ENCODE measurements at regions not wholly inside any gene's neighbourhood (a gene's known extent, or its start where the extent isn't known, plus 50 kb on each side); places are given as distances from the start of the nearest gene placed in this dataset.
"Not testable (repeated sequence)": the region's sequence is repeated elsewhere in the genome, so short reads cannot be mapped to it uniquely, and the experiment has no call there.

DNA sequence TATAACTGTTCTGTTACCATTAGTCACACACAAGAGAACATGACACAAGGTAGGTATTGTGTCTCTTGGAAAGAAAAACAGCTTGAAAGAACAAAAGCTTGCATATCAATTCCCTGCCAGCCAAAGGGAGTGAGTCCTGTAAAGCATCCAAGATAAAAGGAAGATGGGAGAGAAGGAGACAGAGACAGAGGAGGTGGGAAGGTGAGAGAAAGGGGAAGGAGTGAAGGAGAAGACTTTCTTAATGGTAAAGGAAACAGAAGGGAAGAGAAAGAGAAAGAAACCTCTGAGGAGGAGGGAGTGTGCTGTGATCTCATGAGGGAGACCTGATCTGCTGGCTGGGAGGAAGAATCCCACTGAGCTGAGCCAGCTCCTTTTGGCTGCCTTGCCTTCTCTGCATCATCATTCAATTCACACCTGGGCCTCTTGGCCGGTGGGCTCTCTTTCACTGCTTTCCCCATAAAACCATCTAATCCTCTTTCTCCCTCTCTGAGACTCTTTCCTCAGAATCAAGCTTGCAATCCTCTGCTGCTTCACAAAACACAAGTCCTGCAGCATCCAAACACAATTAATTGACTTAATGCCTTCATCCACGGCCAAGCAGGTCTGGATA lies 271.6 kb downstream of the ABCC12 start:
- no peak overlapping the region for H3K4me3 ChIP-seq (ENCODE audit: insufficient read depth, low read depth, low read length, poor library complexity, severe bottlenecking)
- H3K27ac ChIP-seq (ENCODE audit: insufficient read depth, low read length, poor library complexity, severe bottlenecking) = no peak overlapping the region
- no peaks in the 10 kb centered on the region for H3K9me3 ChIP-seq (ENCODE audit: control insufficient read depth, low read length)
- H3K4me1 ChIP-seq (ENCODE audit: control insufficient read depth, insufficient read depth, low read length, poor library complexity, severe bottlenecking) = no peaks in the 10 kb centered on the region
- H3K27me3 ChIP-seq (replicated peaks; ENCODE audit: control insufficient read depth, insufficient read depth, low read length, poor library complexity, severe bottlenecking) = no peaks in the 10 kb centered on the region
- no peak for DNase-seq
- H3K36me3 ChIP-seq (ENCODE audit: control insufficient read depth, insufficient read depth, low read length) = no peaks in the 10 kb centered on the region

DNA sequence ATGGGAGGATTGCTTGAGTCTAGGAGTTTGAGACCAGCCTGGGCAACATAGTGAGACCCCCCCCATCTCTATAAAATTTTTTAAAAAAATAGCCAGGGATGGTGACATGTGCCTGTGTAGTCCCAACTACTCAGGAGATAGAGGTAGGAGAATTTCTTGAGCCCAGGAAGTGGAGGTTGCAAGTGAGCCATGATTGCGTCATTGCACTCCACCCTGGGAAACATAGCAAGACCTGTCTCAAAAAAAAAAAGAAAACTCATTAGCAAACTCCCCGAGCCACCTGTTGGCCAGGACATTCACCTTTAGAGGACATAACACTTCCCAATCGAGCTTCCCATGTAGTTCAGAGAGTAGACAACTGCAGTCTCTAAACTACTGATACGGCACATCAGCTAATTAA lies 274.2 kb downstream of the ABCC12 start:
- no peak for DNase-seq
- no peaks in the 10 kb centered on the region for H3K9me3 ChIP-seq (ENCODE audit: control insufficient read depth, low read length)
- no peaks in the 10 kb centered on the region for H3K4me1 ChIP-seq (ENCODE audit: control insufficient read depth, insufficient read depth, low read length, poor library complexity, severe bottlenecking)

GRCh38 chr16:47880653-47881052 lies 275.1 kb downstream of the ABCC12 start:
- H3K4me1 ChIP-seq (ENCODE audit: control insufficient read depth, insufficient read depth, low read length, poor library complexity, severe bottlenecking) = no peaks in the 10 kb centered on the region
- no peaks in the 10 kb centered on the region for H3K36me3 ChIP-seq (ENCODE audit: control insufficient read depth, insufficient read depth, low read length)
- no peak overlapping the region for H3K4me3 ChIP-seq (ENCODE audit: insufficient read depth, low read depth, low read length, poor library complexity, severe bottlenecking)
- DNase-seq = no peak
- no peaks in the 10 kb centered on the region for H3K27me3 ChIP-seq (replicated peaks; ENCODE audit: control insufficient read depth, insufficient read depth, low read length, poor library complexity, severe bottlenecking)
- H3K9me3 ChIP-seq (ENCODE audit: control insufficient read depth, low read length) = no peaks in the 10 kb centered on the region
- no peak overlapping the region for H3K27ac ChIP-seq (ENCODE audit: insufficient read depth, low read length, poor library complexity, severe bottlenecking)

More for the DNA sequence above, 274.2 kb downstream of the ABCC12 start:
- Histone ChIP-seq H3K27me3 (replicated peaks; ENCODE audit: control insufficient read depth, insufficient read depth, low read length, poor library complexity, severe bottlenecking) (no peaks in the 10 kb centered on the region), H3K36me3 (ENCODE audit: control insufficient read depth, insufficient read depth, low read length) (no peaks in the 10 kb centered on the region), H3K27ac (ENCODE audit: insufficient read depth, low read length, poor library complexity, severe bottlenecking) (no peak overlapping the region), H3K4me3 (ENCODE audit: insufficient read depth, low read depth, low read length, poor library complexity, severe bottlenecking) (no peak overlapping the region)

DNA sequence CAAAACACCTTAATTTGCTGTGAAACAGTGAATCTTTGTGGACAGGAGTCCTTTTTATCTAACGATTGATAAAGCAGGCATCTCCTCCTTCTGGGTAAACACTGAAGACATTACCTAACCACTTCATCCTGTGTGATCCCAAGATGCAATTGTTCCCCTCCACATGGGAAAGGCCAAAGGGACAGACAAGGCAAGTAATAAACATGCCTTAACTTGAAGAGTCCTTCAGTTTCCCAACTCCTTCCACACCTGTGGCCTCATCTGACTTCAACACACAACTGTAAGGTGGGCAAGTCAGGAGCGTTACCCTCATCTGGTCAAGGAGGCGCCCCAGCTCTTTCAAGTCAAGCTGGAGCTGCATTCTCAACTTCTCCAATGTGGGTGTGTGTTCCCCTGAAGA lies 278.6 kb downstream of the ABCC12 start:
- no peak overlapping the region for H3K4me3 ChIP-seq (ENCODE audit: insufficient read depth, low read depth, low read length, poor library complexity, severe bottlenecking)
- no peaks in the 10 kb centered on the region for H3K4me1 ChIP-seq (ENCODE audit: control insufficient read depth, insufficient read depth, low read length, poor library complexity, severe bottlenecking)
- H3K36me3 ChIP-seq (ENCODE audit: control insufficient read depth, insufficient read depth, low read length) = no peaks in the 10 kb centered on the region
- H3K9me3 ChIP-seq (ENCODE audit: control insufficient read depth, low read length) = no peaks in the 10 kb centered on the region
- no peaks in the 10 kb centered on the region for H3K27me3 ChIP-seq (replicated peaks; ENCODE audit: control insufficient read depth, insufficient read depth, low read length, poor library complexity, severe bottlenecking)
- H3K27ac ChIP-seq (ENCODE audit: insufficient read depth, low read length, poor library complexity, severe bottlenecking) = no peak overlapping the region
- no peak for DNase-seq

DNA sequence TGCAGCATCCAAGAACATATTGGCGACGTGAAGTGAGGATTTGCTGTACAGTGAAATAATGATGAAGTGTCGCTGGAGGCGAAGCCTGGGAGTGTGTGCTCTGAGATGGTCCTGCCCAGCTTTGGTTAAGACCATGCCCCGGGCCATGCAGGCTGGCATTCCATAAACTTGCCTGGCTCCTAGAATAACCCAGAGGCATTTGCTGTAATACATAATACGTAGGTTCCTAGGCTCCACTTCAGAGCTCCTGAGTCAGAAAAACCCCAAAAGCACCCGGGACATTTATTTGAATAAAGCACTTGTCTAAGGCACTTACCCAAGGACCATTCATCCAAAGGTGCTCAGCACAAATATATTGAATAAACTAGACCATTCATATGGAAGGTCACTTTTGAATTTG lies 279.3 kb downstream of the ABCC12 start:
- Histone ChIP-seq H3K4me1 (ENCODE audit: control insufficient read depth, insufficient read depth, low read length, poor library complexity, severe bottlenecking) (no peaks in the 10 kb centered on the region), H3K9me3 (ENCODE audit: control insufficient read depth, low read length) (no peaks in the 10 kb centered on the region), H3K27ac (ENCODE audit: insufficient read depth, low read length, poor library complexity, severe bottlenecking) (no peak overlapping the region), H3K36me3 (ENCODE audit: control insufficient read depth, insufficient read depth, low read length) (no peaks in the 10 kb centered on the region), H3K4me3 (ENCODE audit: insufficient read depth, low read depth, low read length, poor library complexity, severe bottlenecking) (no peak overlapping the region), H3K27me3 (replicated peaks; ENCODE audit: control insufficient read depth, insufficient read depth, low read length, poor library complexity, severe bottlenecking) (no peaks in the 10 kb centered on the region)
- DNase-seq = no peak

DNA sequence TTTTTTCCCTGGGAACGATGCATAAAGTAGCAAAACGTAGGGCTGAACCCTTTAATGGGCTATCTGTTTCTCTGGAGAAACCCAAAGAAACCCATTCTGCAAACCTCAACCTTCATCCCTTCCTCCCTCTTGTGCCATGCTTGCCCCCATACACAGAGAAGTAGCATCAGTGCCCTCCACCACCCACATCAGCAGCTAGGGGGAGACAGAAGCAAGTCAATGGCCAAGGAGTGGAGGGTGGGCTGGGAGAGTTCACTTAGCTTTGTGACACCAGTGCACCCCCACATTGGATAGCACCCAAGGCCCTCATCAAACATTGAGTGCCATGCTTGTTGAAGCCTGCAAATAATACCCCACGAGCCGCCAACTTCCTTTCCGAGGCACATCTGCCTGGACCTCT lies 282.4 kb downstream of the ABCC12 start:
- Histone ChIP-seq H3K27ac (ENCODE audit: insufficient read depth, low read length, poor library complexity, severe bottlenecking) (no peak overlapping the region), H3K4me3 (ENCODE audit: insufficient read depth, low read depth, low read length, poor library complexity, severe bottlenecking) (no peak overlapping the region), H3K9me3 (ENCODE audit: control insufficient read depth, low read length) (no peaks in the 10 kb centered on the region), H3K4me1 (ENCODE audit: control insufficient read depth, insufficient read depth, low read length, poor library complexity, severe bottlenecking) (no peaks in the 10 kb centered on the region), H3K27me3 (replicated peaks; ENCODE audit: control insufficient read depth, insufficient read depth, low read length, poor library complexity, severe bottlenecking) (no peaks in the 10 kb centered on the region), H3K36me3 (ENCODE audit: control insufficient read depth, insufficient read depth, low read length) (no peaks in the 10 kb centered on the region)
- DNase-seq = no peak

- Histone ChIP-seq H3K27me3 (replicated peaks; ENCODE audit: control insufficient read depth, insufficient read depth, low read length, poor library complexity, severe bottlenecking) (no peaks in the 10 kb centered on the region), H3K4me1 (ENCODE audit: control insufficient read depth, insufficient read depth, low read length, poor library complexity, severe bottlenecking) (no peaks in the 10 kb centered on the region), H3K4me3 (ENCODE audit: insufficient read depth, low read depth, low read length, poor library complexity, severe bottlenecking) (no peak overlapping the region), H3K9me3 (ENCODE audit: control insufficient read depth, low read length) (no peaks in the 10 kb centered on the region), H3K36me3 (ENCODE audit: control insufficient read depth, insufficient read depth, low read length) (no peaks in the 10 kb centered on the region), H3K27ac (ENCODE audit: insufficient read depth, low read length, poor library complexity, severe bottlenecking) (no peak overlapping the region)
- DNase-seq = no peak
These were observed 283.6 kb downstream of the ABCC12 start for GRCh38 chr16:47872225-47872624.

DNA sequence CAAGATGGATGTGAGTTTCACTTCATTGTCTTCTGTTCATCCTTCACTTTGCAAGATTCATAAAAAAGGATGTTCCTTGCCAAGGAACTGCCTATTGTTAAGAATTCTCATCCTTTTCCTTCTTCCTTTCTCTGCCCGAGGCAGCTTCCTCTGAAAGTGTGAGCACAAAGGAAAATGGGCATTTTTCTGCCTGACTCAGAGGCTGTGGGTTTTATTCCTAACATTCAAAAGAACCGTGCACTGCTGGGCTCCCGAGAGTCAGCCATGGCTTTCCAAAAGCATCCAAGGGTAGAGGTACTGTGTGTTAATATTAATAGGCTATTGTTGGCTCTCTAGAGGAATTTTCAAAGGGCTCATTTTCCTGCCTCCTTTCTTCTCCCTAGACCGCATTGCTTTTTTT lies 289.4 kb downstream of the ABCC12 start:
- DNase-seq = no peak
- Histone ChIP-seq H3K4me3 (ENCODE audit: insufficient read depth, low read depth, low read length, poor library complexity, severe bottlenecking) (no peak overlapping the region), H3K4me1 (ENCODE audit: control insufficient read depth, insufficient read depth, low read length, poor library complexity, severe bottlenecking) (no peaks in the 10 kb centered on the region), H3K36me3 (ENCODE audit: control insufficient read depth, insufficient read depth, low read length) (no peaks in the 10 kb centered on the region), H3K27ac (ENCODE audit: insufficient read depth, low read length, poor library complexity, severe bottlenecking) (no peak overlapping the region), H3K9me3 (ENCODE audit: control insufficient read depth, low read length) (no peaks in the 10 kb centered on the region), H3K27me3 (replicated peaks; ENCODE audit: control insufficient read depth, insufficient read depth, low read length, poor library complexity, severe bottlenecking) (no peaks in the 10 kb centered on the region)

DNA sequence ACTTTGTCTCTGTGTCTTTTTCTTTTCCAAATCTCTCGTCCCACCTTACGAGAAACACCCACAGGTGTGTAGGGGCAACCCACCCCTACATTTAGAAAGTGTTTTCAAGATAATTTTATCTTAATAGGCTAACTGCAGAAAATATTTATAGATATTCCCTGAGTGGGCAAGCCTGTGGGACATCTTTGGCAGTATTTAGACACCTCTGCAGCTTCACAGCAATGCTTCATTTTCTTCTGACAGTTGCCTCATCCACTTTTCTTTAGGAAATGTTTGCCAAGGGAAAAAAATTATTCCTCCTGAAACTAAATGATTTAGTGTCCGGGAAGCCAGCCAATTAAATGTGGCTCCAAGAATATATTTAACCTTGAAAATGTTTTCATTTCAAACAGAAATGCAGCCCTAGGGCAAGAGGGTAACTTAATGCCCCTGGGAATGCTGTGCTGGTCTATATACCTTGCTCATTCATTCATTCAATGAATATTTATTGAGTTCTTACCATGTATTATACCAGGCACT lies 290.4 kb downstream of the ABCC12 start:
- H3K4me1 ChIP-seq (ENCODE audit: control insufficient read depth, insufficient read depth, low read length, poor library complexity, severe bottlenecking) = no peaks in the 10 kb centered on the region
- no peaks in the 10 kb centered on the region for H3K9me3 ChIP-seq (ENCODE audit: control insufficient read depth, low read length)
- H3K36me3 ChIP-seq (ENCODE audit: control insufficient read depth, insufficient read depth, low read length) = no peaks in the 10 kb centered on the region
- no peak for DNase-seq
- H3K4me3 ChIP-seq (ENCODE audit: insufficient read depth, low read depth, low read length, poor library complexity, severe bottlenecking) = no peak overlapping the region
- no peak overlapping the region for H3K27ac ChIP-seq (ENCODE audit: insufficient read depth, low read length, poor library complexity, severe bottlenecking)
- no peaks in the 10 kb centered on the region for H3K27me3 ChIP-seq (replicated peaks; ENCODE audit: control insufficient read depth, insufficient read depth, low read length, poor library complexity, severe bottlenecking)

GRCh38 chr16:47864262-47864661 lies 291.5 kb downstream of the ABCC12 start:
- not testable (repeated sequence) for DNase-seq; H3K36me3 ChIP-seq (ENCODE audit: control insufficient read depth, insufficient read depth, low read length); H3K9me3 ChIP-seq (ENCODE audit: control insufficient read depth, low read length); H3K4me3 ChIP-seq (ENCODE audit: insufficient read depth, low read depth, low read length, poor library complexity, severe bottlenecking); H3K4me1 ChIP-seq (ENCODE audit: control insufficient read depth, insufficient read depth, low read length, poor library complexity, severe bottlenecking); H3K27ac ChIP-seq (ENCODE audit: insufficient read depth, low read length, poor library complexity, severe bottlenecking); H3K27me3 ChIP-seq (replicated peaks; ENCODE audit: control insufficient read depth, insufficient read depth, low read length, poor library complexity, severe bottlenecking)
